PFSK-1 (cell line): ENCODE measurements at regions not wholly inside any gene's neighbourhood (a gene's known extent, or its start where the extent isn't known, plus 50 kb on each side); places are given as distances from the start of the nearest gene placed in this dataset.

ENCODE experiments used
- FOXP2 ChIP-seq: optimal IDR thresholded peaks from 2 replicates; pipeline ENCODE3; 2011; ENCODE audit warnings: borderline replicate concordance, control low read depth, inconsistent platforms; ENCODE audit not compliant: insufficient read depth; ENCODE audit errors: extremely low read length, extremely low read depth
- POLR2AphosphoS5 ChIP-seq: IDR thresholded peaks from 2 replicates; pipeline ENCODE4 v1.6.1; 2012; ENCODE audit warnings: low read depth, mild to moderate bottlenecking, control low read depth, low read length, moderate library complexity
- SIN3A ChIP-seq: IDR thresholded peaks from 2 replicates; pipeline ENCODE4 v1.6.1; 2012; ENCODE audit warnings: mild to moderate bottlenecking, low read length, moderate library complexity, borderline replicate concordance; ENCODE audit not compliant: insufficient read depth
- TAF1 ChIP-seq: IDR thresholded peaks from 2 replicates; pipeline ENCODE4 v1.6.1; 2012; ENCODE audit warnings: low read length, control low read depth, borderline replicate concordance; ENCODE audit not compliant: insufficient read depth
- TF ChIP-seq, protein P1 (sequence below), 2 experiments: IDR thresholded peaks; 2 replicates each; pipeline versions ENCODE4 v1.6.1 to v1.8.0; 2011 to 2012; ENCODE audit warnings: low read depth in 2 of 2, low read length in 2 of 2, control low read depth in 1 of 2, inconsistent platforms in 1 of 2, mild to moderate bottlenecking in 1 of 2, moderate library complexity in 1 of 2; ENCODE audit not compliant: insufficient read depth in 1 of 2

DNA sequence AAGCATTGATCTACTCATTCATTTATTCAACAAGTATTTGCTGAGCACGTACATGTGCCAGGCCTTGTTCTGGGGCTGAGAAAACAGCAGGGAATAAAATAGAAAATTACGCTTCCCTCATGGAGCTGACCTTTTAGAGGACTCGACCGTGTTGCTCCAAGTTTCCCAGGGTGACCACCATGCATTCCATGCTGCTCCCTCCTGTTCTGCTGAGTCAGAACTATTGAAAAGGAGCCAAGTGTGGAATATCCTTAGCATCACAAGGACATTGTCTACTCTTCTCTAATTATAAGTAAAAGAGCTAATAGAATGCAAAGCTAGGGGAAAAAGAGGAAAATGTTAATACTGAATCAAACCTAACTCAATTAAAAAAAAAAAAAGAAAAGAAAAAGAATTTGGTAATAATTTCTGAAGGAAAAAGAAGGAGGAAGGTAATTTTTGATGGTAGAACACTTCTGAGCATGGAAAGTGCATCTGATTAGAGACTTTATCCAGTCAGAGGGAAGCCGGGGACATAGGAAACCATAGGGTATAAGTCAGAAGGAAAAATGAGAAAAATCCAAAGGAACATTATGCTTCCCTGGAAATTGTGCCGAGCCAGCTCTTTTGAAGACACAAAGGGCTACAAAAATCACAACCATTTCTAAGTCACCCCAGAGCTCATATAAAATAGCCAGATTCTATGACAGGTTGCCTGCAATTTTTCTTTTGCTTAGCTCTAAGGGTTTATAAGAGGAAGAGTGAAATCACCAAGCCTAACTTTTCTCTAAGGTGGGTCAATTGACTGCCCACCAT, 339.4 kb downstream of the RND3 start:
- TF ChIP-seq, protein P1, sequence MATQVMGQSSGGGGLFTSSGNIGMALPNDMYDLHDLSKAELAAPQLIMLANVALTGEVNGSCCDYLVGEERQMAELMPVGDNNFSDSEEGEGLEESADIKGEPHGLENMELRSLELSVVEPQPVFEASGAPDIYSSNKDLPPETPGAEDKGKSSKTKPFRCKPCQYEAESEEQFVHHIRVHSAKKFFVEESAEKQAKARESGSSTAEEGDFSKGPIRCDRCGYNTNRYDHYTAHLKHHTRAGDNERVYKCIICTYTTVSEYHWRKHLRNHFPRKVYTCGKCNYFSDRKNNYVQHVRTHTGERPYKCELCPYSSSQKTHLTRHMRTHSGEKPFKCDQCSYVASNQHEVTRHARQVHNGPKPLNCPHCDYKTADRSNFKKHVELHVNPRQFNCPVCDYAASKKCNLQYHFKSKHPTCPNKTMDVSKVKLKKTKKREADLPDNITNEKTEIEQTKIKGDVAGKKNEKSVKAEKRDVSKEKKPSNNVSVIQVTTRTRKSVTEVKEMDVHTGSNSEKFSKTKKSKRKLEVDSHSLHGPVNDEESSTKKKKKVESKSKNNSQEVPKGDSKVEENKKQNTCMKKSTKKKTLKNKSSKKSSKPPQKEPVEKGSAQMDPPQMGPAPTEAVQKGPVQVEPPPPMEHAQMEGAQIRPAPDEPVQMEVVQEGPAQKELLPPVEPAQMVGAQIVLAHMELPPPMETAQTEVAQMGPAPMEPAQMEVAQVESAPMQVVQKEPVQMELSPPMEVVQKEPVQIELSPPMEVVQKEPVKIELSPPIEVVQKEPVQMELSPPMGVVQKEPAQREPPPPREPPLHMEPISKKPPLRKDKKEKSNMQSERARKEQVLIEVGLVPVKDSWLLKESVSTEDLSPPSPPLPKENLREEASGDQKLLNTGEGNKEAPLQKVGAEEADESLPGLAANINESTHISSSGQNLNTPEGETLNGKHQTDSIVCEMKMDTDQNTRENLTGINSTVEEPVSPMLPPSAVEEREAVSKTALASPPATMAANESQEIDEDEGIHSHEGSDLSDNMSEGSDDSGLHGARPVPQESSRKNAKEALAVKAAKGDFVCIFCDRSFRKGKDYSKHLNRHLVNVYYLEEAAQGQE (IDR thresholded peaks at IDR 0.05; ENCODE audit: insufficient read depth in 1 of 2, low read depth in 2 of 2, low read length in 2 of 2): no peak
- no peak for TF ChIP-seq FOXP2
- no peak for TF ChIP-seq TAF1
- no peak for TF ChIP-seq POLR2AphosphoS5
- TF ChIP-seq SIN3A: no peak

DNA sequence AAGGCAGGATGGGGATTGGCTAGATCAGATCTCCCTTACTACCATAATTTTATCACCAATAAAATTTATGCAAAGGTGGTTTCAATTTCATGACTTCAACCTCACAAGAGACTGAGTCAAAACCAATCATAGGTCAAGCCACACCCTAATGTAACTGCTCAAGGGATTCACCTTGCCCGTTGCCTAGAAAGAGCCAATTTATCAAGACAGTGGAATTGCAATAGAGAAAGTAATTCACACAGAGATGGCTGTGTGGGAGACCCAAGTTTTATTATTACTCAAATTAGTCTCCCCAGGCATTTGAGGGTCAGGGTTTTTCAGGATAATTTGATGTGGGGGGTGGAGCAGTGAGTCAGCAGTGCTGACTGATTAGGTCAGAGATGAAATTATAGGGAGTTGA, 340.6 kb downstream of the RND3 start:
- TF ChIP-seq, protein P1 (IDR thresholded peaks at IDR 0.05; ENCODE audit: insufficient read depth in 1 of 2, low read depth in 2 of 2, low read length in 2 of 2): no peak
- no peak for TF ChIP-seq TAF1
- no peak for TF ChIP-seq SIN3A
- TF ChIP-seq FOXP2: no peak
- no peak for TF ChIP-seq POLR2AphosphoS5

DNA sequence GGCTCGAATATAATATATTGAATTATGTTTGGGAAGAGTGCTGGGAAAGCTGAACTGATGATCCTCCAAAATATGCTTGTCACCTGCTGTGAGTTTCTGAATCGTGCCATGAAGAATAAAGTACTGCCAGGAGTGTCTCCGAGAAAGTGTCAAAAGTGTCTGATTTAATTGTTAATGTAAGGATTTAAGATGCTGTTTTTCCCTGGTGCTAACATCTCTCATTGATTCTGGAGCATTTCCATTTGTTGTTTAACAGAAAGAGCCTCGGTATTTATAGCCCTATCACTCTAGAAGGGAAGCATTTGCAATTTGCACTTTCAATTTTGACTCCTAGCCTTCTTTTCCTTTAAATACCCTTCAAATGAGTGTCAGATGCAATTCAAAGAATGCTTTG, 342.2 kb downstream of the RND3 start:
- TF ChIP-seq TAF1: no peak
- TF ChIP-seq SIN3A: no peak

DNA sequence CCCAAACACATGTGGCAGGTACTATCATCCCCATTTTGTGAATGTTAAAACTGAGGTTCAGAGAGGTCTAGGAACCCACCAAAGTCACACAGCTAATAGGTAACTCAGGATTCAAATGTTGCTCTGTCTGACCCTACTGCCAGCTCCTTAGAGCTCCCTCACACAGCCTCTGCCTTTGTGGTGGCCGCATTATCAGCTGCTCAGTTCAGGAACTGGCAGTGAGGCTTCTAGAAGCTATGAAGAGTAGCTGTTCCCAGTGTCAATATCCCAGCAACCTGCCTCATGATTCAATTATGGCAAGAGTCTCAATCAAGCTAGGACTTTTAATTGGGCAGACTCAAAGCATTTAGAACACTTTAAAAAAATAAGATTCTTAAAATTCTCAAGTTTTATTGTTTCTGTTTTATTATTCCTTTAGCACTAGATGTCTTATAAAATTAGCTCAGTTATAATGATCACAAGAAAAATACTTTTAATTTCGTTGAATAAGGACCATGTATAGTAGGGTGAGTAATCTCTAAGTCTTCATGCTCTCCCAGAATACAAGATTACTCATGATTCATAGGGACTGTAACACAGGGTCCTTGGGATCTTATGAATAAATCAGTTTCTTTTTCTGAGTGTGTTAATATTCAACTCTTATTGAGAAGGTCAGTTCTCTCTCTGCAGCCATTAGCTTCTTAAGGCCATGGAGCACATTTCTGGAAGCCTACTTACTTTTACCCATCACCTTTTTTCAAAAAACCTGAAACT, 342.7 kb downstream of the RND3 start:
- TF ChIP-seq SIN3A (no peak), FOXP2 (no peak), POLR2AphosphoS5 (no peak), TAF1 (no peak)
- TF ChIP-seq, protein P1 (IDR thresholded peaks at IDR 0.05; ENCODE audit: insufficient read depth in 1 of 2, low read depth in 2 of 2, low read length in 2 of 2): no peak

DNA sequence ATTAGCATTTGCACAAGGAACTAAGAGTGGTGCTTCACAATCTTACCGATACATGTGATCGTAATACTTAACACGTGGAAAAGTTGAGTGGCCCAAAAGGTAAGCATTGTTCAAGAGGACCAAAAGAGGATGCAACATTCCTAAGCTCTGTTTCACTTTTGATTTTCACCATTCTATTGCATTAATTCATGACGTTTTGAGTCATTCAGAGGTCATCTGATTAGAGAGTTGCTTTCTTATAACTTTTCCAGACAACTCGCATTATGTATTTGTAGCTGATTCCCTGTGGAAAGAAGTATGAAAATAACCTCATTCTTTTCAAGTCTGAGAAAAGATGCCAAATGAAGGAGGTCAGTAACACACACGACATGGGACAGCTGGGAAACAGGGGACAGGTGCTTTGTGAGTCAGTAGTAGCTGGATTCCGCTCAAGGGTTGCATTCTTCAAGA, 344.4 kb downstream of the RND3 start:
- TF ChIP-seq, protein P1 (IDR thresholded peaks at IDR 0.05; ENCODE audit: insufficient read depth in 1 of 2, low read depth in 2 of 2, low read length in 2 of 2): no peak
